ENCODE measurements at regions not wholly inside any gene's neighbourhood (a gene's known extent, or its start where the extent isn't known, plus 50 kb on each side); places are given as distances from the start of the nearest gene placed in this dataset.

DNA sequence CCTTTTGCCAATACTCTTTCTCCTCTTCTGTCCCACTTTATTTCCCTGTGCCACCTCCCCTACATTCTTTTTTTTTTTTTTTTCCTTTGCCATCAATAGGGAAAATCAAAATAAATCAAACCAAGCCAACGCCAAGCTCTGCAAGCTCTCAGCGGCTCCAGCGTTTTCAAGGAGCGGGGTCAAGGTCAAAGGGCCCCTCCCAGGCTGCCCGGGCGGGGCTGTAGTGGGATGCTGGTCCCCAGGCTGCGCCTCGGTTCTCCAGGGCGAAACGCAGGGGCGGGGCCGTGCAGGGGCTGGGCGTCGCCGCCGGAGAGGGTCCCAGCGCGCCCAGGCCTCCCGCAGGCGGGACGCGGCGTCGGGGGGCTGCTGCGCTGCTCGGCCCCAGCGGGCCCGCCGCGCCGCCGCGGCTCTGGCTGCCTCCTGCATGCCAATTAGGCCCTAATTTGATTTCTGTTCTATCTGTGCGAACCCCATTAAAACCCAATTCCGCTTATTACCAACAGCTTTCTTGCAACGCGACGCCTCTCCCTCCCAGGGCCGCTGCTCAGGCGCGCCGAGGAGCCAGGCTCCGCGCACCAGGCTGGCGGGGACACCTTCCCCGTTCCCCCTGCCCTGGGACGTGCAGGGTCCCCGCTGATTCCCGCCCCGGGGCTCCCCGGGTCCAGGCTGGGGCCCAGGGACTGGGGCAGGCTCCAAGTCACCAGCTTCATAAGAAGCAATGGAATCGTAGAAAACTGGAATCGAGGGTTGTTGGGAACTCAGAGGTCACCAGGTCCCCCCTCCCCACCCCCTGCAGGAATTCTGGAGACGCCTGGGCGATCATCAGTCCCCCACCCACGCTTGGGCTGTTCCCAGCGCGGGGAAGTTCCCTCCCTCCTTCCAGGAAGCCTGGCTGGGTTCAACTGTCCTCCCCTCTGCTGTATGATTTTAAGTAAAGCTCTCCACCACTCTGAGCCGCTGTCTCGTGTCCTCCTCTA is 50.7 kb upstream of the MAP1LC3B2 start:
- no peak for DNase-seq (ENCODE audit: extremely low spot score, insufficient read length, low read depth)
- FAIRE-seq, result no peak
